PC-3 (cell line): ENCODE measurements at regions not wholly inside any gene's neighbourhood (a gene's known extent, or its start where the extent isn't known, plus 50 kb on each side); places are given as distances from the start of the nearest gene placed in this dataset.

Experiments
- ATAC-seq: fragments of 200-7000 bp; cut with Tn5 transposase; 2 replicates; pipeline ENCODE4 v1.9.1; 2020; ENCODE audit warnings: mild to moderate bottlenecking, moderate library complexity
- BruUV-seq: library from RNA; stranded (reverse); fragments of 400-500 nt; replicated peaks from 2 replicates; lab custom pipeline; 2021; lab: Mats Ljungman, UMichigan
- CTCF ChIA-PET: fragments of 300-600 bp; sonication (Branson Sonifier 250); formaldehyde crosslinking; loops from one replicate; lab custom pipeline; 2022; ENCODE audit warnings: antibody characterized with exemption; lab: Charles Lee
- POLR2A ChIA-PET: fragments of 300-600 bp; sonication (Branson Sonifier 250); formaldehyde crosslinking; loops from one replicate; lab custom pipeline; 2022; ENCODE audit warnings: antibody characterized with exemption; ENCODE audit not compliant: unreplicated experiment; lab: Charles Lee
- DNase-seq: peaks from one replicate; pipeline ENCODE4 v3.0.0-alpha.2; 2015
- H2AFZ ChIP-seq: fragments of 300-600 bp; sonication (generic); 2 replicates; pipeline ENCODE4 v1.6.0; 2016; ENCODE audit warnings: antibody characterized with exemption, low read length
- H3F3A ChIP-seq: fragments of 300-600 bp; sonication (generic); one replicate; pipeline ENCODE4 v1.6.0; 2017; ENCODE audit warnings: antibody characterized with exemption, low read length, control low read depth, mild to moderate bottlenecking; ENCODE audit not compliant: unreplicated experiment
- H3K27ac ChIP-seq: fragments of 300-600 bp; sonication (generic); 2 replicates; pipeline ENCODE4 v1.5.1; 2016; ENCODE audit warnings: mild to moderate bottlenecking, low read length
- H3K27me3 ChIP-seq: fragments of 300-600 bp; sonication (generic); 2 replicates; pipeline ENCODE4 v1.6.1; 2016; ENCODE audit warnings: low read length, mixed read lengths
- H3K36me3 ChIP-seq: fragments of 300-600 bp; sonication (generic); 2 replicates; pipeline ENCODE4 v1.6.1; 2016; ENCODE audit warnings: low read depth, mixed run types, low read length, mixed read lengths
- H3K4me1 ChIP-seq: fragments of 300-600 bp; sonication (generic); 2 replicates; pipeline ENCODE4 v1.5.1; 2016; ENCODE audit warnings: low read length; ENCODE audit not compliant: insufficient read depth
- H3K4me2 ChIP-seq: fragments of 300-600 bp; sonication (generic); 2 replicates; pipeline ENCODE4 v1.6.0; 2016; ENCODE audit warnings: low read length
- H3K4me3 ChIP-seq: fragments of 300-600 bp; sonication (generic); 2 replicates; pipeline ENCODE4 v1.5.1; 2016; ENCODE audit warnings: mild to moderate bottlenecking, low read length, mixed read lengths
- H3K79me2 ChIP-seq: fragments of 300-600 bp; sonication (generic); 2 replicates; pipeline ENCODE4 v1.6.1; 2017; ENCODE audit warnings: low read length, mixed read lengths
- H3K9ac ChIP-seq: fragments of 300-600 bp; sonication (generic); 2 replicates; pipeline ENCODE4 v1.6.0; 2016; ENCODE audit warnings: mild to moderate bottlenecking, low read length
- H3K9me2 ChIP-seq: fragments of 300-600 bp; sonication (generic); replicated peaks from 2 replicates; pipeline ENCODE4 v1.6.1; 2016; ENCODE audit warnings: mixed run types, low read length, mixed read lengths
- H3K9me3 ChIP-seq: fragments of 300-600 bp; sonication (generic); 2 replicates; pipeline ENCODE4 v1.6.1; 2016; ENCODE audit warnings: low read length, mixed read lengths
- H4K20me1 ChIP-seq: fragments of 300-600 bp; sonication (generic); 2 replicates; pipeline ENCODE4 v1.6.1; 2016; ENCODE audit warnings: low read length, mixed read lengths
- CTCF ChIP-seq: fragments of 300-600 bp; sonication (generic); conservative IDR thresholded peaks from 2 replicates; pipeline ENCODE4 v1.5.1; 2017; ENCODE audit warnings: antibody characterized with exemption, low read depth, mild to moderate bottlenecking, low read length
- EZH2 ChIP-seq: fragments of 300-600 bp; sonication (generic); IDR thresholded peaks from one replicate; pipeline ENCODE4 v1.6.1; 2017; ENCODE audit warnings: antibody characterized with exemption, mild to moderate bottlenecking, low read length; ENCODE audit not compliant: unreplicated experiment
- EZH2phosphoT487 ChIP-seq: fragments of 300-600 bp; sonication (generic); IDR thresholded peaks from 2 replicates; pipeline ENCODE4 v1.6.1; 2018; ENCODE audit warnings: mild to moderate bottlenecking, antibody characterized with exemption, low read length, borderline replicate concordance
- intact Hi-C: fragments of 100-400 bp; cut with micrococcal nuclease; formaldehyde crosslinking; loops from 2 replicates; pipeline ENCODE4 v1.9.0; 2023

DNA sequence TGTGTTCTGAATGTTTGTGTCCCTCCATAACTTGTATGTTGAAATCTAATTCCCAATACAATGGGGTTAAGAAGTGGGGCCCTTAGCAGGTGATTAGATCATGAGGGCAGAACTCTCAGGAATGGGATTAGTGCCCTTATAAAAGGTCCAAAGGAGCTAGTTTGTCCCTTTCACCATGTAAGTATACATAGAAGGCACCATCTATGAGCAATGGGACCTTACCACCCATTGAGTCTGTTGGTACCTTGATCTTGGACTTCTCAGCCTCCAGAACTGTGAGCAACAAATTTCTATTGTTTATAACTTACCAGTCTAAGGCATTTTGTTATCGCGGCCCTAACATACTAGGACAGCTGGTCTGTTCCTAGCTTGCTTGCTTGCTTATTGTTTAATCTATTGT lies 106.3 kb downstream of the MYCN start:
- intact Hi-C loops: no loop called here
- no peaks in the 10 kb centered on the region for H3K36me3 ChIP-seq
- no peaks in the 10 kb centered on the region for H4K20me1 ChIP-seq
- H3K4me3 ChIP-seq: no peak overlapping the region
- ChIA-PET CTCF (no interaction called here), POLR2A (no interaction called here)
- H3K9me3 ChIP-seq: no peaks in the 10 kb centered on the region
- no peak for DNase-seq
- H3K4me2 ChIP-seq: no peak overlapping the region
- no peaks in the 10 kb centered on the region for H3K27me3 ChIP-seq
- H2AFZ ChIP-seq: no peak overlapping the region
- H3K27ac ChIP-seq: no peak overlapping the region
- H3F3A ChIP-seq: no peaks in the 10 kb centered on the region
- H3K79me2 ChIP-seq: no peaks in the 10 kb centered on the region
- no peaks in the 10 kb centered on the region for H3K4me1 ChIP-seq
- no peak for ATAC-seq
- TF ChIP-seq EZH2phosphoT487: no peak
- TF ChIP-seq CTCF: no peak
- TF ChIP-seq EZH2: no peak
- no TSS peak for BruUV-seq
- no peaks in the 10 kb centered on the region for H3K9me2 ChIP-seq
- no peak overlapping the region for H3K9ac ChIP-seq

- no peak for DNase-seq
- CTCF ChIA-PET: no interaction called here
- no peaks in the 10 kb centered on the region for H3K27me3 ChIP-seq
- no peak overlapping the region for H3K9ac ChIP-seq
- H3K4me3 ChIP-seq: no peak overlapping the region
- no TSS peak for BruUV-seq
- H4K20me1 ChIP-seq: no peaks in the 10 kb centered on the region
- no peak overlapping the region for H3K27ac ChIP-seq
- H2AFZ ChIP-seq: no peak overlapping the region
- no peaks in the 10 kb centered on the region for H3K4me1 ChIP-seq
- no peak for ATAC-seq
- no peaks in the 10 kb centered on the region for H3F3A ChIP-seq
- H3K36me3 ChIP-seq: no peaks in the 10 kb centered on the region
- POLR2A ChIA-PET: no interaction called here
- intact Hi-C loops: no loop called here
- no peaks in the 10 kb centered on the region for H3K9me2 ChIP-seq
- TF ChIP-seq CTCF: no peak
- no peak for TF ChIP-seq EZH2phosphoT487
- TF ChIP-seq EZH2: no peak
- no peaks in the 10 kb centered on the region for H3K9me3 ChIP-seq
- H3K4me2 ChIP-seq: no peak overlapping the region
- H3K79me2 ChIP-seq: no peaks in the 10 kb centered on the region
These were observed 105.5 kb downstream of the MYCN start for GRCh38 chr2:16045653-16046352.

DNA sequence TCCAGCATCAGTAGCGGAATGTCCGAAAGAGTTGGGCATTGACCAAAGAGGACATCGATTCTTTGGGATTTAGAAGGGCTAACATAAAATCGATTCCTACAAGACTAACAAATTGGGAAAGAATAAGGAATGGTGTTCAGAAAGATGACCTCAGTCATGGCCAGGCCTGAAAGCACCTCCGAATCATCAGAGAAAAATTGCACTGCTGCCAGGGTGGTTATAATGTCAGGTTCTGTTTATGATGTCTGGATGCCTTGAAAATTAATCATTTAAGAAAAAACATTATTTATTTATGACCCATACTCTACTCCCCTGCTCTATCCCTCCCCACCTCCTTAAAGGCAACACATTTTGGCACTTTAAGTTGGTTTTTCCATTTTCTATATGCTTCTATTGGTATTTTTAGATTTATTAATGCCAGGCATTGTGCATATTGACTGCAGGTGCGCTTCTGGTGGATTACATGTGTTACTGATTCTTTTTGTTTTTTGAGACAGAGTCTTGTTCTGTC lies 104.7 kb downstream of the MYCN start:
- BruUV-seq: no TSS peak
- Histone ChIP-seq H3K4me3 (no peak overlapping the region), H3K79me2 (no peaks in the 10 kb centered on the region), H3F3A (no peaks in the 10 kb centered on the region), H3K27me3 (no peaks in the 10 kb centered on the region), H3K4me2 (no peak overlapping the region), H2AFZ (no peak overlapping the region), H3K27ac (no peak overlapping the region), H4K20me1 (no peaks in the 10 kb centered on the region), H3K9me2 (no peaks in the 10 kb centered on the region), H3K9ac (no peak overlapping the region), H3K4me1 (no peaks in the 10 kb centered on the region), H3K9me3 (no peaks in the 10 kb centered on the region), H3K36me3 (no peaks in the 10 kb centered on the region)
- ChIA-PET POLR2A (no interaction called here), CTCF (no interaction called here)
- ATAC-seq (no peak), DNase-seq (no peak)
- no peak for TF ChIP-seq CTCF
- TF ChIP-seq EZH2: no peak
- TF ChIP-seq EZH2phosphoT487: no peak
- intact Hi-C loops: no loop called here
